Left ventricle myocardium inferior (tissue), 1 donor: ENCODE measurements at regions not wholly inside any gene's neighbourhood (a gene's known extent, or its start where the extent isn't known, plus 50 kb on each side); places are given as distances from the start of the nearest gene placed in this dataset.

Source experiments
- DNase-seq: peaks from one replicate; pipeline ENCODE4 v3.0.0-alpha.2; 2020
- H3K27ac ChIP-seq: fragments of 200-600 bp; replicated peaks from 2 replicates; pipeline ENCODE4 v1.8.0; 2021
- H3K27me3 ChIP-seq: fragments of 200-600 bp; 2 replicates; pipeline ENCODE4 v1.8.0; 2021; ENCODE audit warnings: low read depth
- H3K36me3 ChIP-seq: fragments of 200-600 bp; 2 replicates; pipeline ENCODE4 v1.8.0; 2021
- H3K4me1 ChIP-seq: fragments of 200-600 bp; 2 replicates; pipeline ENCODE4 v1.8.0; 2021
- H3K4me3 ChIP-seq: fragments of 200-600 bp; 2 replicates; pipeline ENCODE4 v1.8.0; 2021; ENCODE audit warnings: mild to moderate bottlenecking, moderate library complexity
- H3K9me3 ChIP-seq: fragments of 200-600 bp; replicated peaks from 2 replicates; pipeline ENCODE4 v1.8.0; 2021
- intact Hi-C: fragments of 100-400 bp; cut with micrococcal nuclease; formaldehyde crosslinking; loops from one replicate; pipeline ENCODE4 v1.11.0; 2022
- TF ChIP-seq, protein P1 (sequence below): fragments of 200-600 bp; IDR thresholded peaks from 2 replicates; pipeline ENCODE4 v1.8.0; 2021; ENCODE audit warnings: antibody characterized with exemption, mild to moderate bottlenecking, borderline replicate concordance
- donor health status: DM: no; HTN: yes; CAD: no; lungs with severe emphysema.

DNA sequence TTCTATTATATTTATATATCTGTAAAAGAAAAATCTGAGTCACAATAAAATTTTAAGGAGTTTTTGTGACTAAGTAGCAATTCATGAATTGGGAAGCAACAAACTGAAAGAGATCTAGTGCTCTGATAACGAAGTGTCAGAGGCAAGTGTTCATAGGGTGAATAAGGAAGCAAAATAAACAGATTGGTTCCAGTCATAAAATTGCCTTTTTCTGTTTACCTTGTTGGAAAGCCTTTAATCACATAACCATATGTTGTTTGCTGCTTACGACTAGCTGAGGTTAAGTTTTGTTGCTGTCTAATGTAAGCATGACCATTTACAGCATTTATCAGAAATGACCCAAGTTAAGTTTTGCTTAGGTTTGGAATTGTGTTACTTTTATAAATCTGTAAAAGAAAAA lies 358.9 kb downstream of the ARL6IP6 start:
- TF ChIP-seq, protein P1, sequence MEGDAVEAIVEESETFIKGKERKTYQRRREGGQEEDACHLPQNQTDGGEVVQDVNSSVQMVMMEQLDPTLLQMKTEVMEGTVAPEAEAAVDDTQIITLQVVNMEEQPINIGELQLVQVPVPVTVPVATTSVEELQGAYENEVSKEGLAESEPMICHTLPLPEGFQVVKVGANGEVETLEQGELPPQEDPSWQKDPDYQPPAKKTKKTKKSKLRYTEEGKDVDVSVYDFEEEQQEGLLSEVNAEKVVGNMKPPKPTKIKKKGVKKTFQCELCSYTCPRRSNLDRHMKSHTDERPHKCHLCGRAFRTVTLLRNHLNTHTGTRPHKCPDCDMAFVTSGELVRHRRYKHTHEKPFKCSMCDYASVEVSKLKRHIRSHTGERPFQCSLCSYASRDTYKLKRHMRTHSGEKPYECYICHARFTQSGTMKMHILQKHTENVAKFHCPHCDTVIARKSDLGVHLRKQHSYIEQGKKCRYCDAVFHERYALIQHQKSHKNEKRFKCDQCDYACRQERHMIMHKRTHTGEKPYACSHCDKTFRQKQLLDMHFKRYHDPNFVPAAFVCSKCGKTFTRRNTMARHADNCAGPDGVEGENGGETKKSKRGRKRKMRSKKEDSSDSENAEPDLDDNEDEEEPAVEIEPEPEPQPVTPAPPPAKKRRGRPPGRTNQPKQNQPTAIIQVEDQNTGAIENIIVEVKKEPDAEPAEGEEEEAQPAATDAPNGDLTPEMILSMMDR, result no peak
- H3K27me3 ChIP-seq, result no peaks in the 10 kb centered on the region
- no peak for DNase-seq
- H3K36me3 ChIP-seq, result no peaks in the 10 kb centered on the region
- H3K4me3 ChIP-seq, result no peak overlapping the region
- no peak overlapping the region for H3K27ac ChIP-seq
- no peaks in the 10 kb centered on the region for H3K4me1 ChIP-seq
- no peaks in the 10 kb centered on the region for H3K9me3 ChIP-seq
- intact Hi-C loops, result no loop called here

DNA sequence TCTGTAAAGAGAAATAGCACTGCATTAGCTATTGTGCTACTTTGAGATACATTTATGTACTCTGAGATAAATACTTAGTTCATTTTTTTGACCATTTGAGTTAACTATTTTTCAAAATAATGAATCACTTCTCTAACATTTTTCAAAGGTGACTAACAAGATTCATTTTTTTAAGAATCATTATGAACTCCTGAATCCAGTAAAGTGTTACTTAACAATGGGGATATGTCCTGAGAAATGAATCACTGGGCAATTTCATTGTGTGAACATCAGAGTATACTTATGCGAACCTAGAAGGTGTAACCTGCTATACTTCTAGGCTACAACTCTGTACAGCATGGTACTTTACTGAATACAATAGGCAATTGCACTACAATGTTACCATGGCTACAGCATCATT lies 355.8 kb downstream of the ARL6IP6 start:
- Histone ChIP-seq H3K4me1 (no peaks in the 10 kb centered on the region), H3K27me3 (no peaks in the 10 kb centered on the region), H3K27ac (no peak overlapping the region), H3K36me3 (no peaks in the 10 kb centered on the region), H3K9me3 (no peaks in the 10 kb centered on the region), H3K4me3 (no peak overlapping the region)
- TF ChIP-seq, protein P1, result no peak
- DNase-seq, result no peak
- intact Hi-C loops, result no loop called here

DNA sequence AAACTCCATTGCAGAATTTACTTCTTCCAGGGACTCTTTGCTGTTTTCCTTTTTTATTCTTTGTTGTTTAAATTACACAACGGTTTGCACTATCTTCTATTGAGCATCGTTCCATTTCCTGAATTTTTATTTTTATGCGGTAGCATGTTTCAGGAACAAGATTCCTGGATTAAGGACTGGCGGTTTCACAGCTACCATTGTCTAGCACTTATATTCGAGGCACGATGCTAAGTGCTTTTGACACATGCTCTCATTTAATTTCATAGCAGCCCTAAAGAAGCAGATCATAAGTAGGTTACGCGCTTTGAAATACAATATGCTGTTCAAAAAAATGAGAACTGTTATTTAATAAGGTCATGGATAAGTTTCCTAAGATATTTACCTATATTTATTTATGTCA lies 354.4 kb downstream of the ARL6IP6 start:
- DNase-seq, result no peak

DNA sequence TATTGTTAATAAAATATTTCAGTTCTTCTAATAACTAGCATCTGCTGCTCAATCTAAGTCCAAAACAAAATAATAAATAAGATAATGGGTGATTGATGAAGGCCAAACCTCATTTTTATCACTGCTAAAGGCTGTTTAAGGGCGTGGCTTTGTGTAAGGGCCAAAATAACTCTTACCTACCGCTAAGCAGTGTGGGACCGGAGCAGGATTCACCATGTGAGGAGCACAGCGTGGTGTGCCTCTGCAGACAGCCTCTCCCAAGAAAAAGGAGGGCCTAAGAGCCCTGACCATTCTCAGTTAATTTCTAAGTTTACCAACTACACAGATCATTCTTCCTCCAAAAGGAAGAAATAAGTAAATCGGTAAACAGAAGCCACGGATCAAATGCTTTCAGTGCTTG lies 353.7 kb downstream of the ARL6IP6 start:
- TF ChIP-seq, protein P1, result no peak
- Histone ChIP-seq H3K9me3 (no peaks in the 10 kb centered on the region), H3K27me3 (no peaks in the 10 kb centered on the region), H3K27ac (no peak overlapping the region), H3K4me3 (no peak overlapping the region), H3K4me1 (no peaks in the 10 kb centered on the region), H3K36me3 (no peaks in the 10 kb centered on the region)
- no peak for DNase-seq
- intact Hi-C loops, result no loop called here

More for the DNA sequence above, 354.4 kb downstream of the ARL6IP6 start:
- Histone ChIP-seq H3K27me3 (no peaks in the 10 kb centered on the region), H3K4me3 (no peak overlapping the region), H3K9me3 (no peaks in the 10 kb centered on the region), H3K36me3 (no peaks in the 10 kb centered on the region), H3K4me1 (no peaks in the 10 kb centered on the region), H3K27ac (no peak overlapping the region)
- intact Hi-C loops, result no loop called here
- TF ChIP-seq, protein P1, result no peak

DNA sequence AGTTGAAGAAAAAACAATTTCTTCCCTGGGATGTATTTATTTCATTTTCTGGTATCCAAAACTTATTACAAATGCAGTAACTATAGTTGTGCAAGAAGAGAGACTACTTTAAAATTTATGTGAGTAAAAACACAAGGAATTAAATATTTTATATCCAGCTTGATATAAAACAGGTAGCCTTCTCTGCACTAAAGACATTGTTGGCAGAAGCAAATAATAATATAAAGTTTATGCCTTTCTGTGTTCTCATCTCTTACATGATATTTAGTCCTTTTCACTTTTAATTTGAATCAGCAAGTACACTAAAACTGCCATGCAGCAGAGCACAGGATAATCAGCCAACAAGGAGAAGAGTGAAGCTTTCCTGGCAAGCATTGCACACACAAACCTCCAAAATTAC lies 352.7 kb downstream of the ARL6IP6 start:
- intact Hi-C loops, result no loop called here
- H3K27me3 ChIP-seq, result no peaks in the 10 kb centered on the region
- no peaks in the 10 kb centered on the region for H3K9me3 ChIP-seq
- H3K36me3 ChIP-seq, result no peaks in the 10 kb centered on the region
- TF ChIP-seq, protein P1, result no peak
- no peak overlapping the region for H3K4me3 ChIP-seq
- no peaks in the 10 kb centered on the region for H3K4me1 ChIP-seq
- no peak overlapping the region for H3K27ac ChIP-seq
- DNase-seq, result no peak

DNA sequence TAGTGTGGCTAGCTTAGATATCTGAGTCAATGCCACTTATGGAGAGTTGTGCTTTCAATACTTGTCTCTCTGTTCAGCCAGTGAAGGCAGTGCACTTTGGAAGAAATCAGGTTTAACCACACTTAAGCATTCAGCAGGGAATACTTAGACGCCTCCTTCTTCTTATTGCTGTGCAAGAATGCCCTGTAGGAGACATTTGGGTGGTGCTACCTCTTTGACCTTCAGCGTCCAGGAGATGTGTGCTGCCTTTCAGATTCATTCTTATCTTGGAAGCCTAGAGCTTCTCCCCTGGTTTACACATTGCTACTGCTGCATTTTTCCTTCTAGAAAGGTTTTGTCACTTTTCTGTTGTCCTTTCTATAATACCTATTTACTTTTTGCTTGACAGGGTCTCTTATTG lies 350.5 kb downstream of the ARL6IP6 start:
- Histone ChIP-seq H3K36me3 (no peaks in the 10 kb centered on the region), H3K4me1 (no peaks in the 10 kb centered on the region), H3K9me3 (no peaks in the 10 kb centered on the region), H3K27ac (no peak overlapping the region), H3K27me3 (no peaks in the 10 kb centered on the region), H3K4me3 (no peak overlapping the region)
- DNase-seq, result no peak
- intact Hi-C loops, result no loop called here
- TF ChIP-seq, protein P1, result no peak
